Lower leg skin (tissue), 3 donors: ENCODE measurements at regions not wholly inside any gene's neighbourhood (a gene's known extent, or its start where the extent isn't known, plus 50 kb on each side); places are given as distances from the start of the nearest gene placed in this dataset.

Source experiments
- POLR2A ChIP-seq, 2 donors: fragments of 450-650 bp; IDR thresholded peaks; one replicate each; pipeline ENCODE4 v1.6.1; 2016 to 2017; ENCODE audit warnings: antibody characterized with exemption in 2 of 2, mild to moderate bottlenecking in 1 of 2, moderate library complexity in 1 of 2
- TF ChIP-seq, protein P1 (sequence below), 3 donors: fragments of 450-650 bp; IDR thresholded peaks; one replicate each; pipeline ENCODE4 v1.5.1; 2016; ENCODE audit warnings: antibody characterized with exemption in 3 of 3, mild to moderate bottlenecking in 3 of 3, moderate library complexity in 2 of 3

DNA sequence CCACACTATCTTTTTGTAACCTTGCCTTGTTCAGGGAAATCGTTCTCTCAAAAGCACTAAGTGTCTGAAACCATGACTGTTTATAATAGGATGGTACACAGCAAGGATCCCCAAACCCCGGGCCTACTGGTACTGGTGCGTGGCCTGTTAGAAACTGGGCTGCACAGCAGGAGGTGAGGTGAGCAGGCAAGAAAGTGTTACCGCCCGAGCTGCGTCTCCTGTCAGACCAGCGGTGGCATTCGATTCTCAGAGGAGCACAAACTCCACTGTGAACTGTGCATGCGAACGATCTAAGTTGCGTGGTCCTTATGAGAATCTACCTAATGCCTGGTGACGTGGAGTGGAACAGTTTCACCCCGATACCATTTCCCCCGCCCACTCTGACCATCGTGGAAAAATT, 81.8 kb upstream of the KCNJ3 start:
- TF ChIP-seq, protein P1, sequence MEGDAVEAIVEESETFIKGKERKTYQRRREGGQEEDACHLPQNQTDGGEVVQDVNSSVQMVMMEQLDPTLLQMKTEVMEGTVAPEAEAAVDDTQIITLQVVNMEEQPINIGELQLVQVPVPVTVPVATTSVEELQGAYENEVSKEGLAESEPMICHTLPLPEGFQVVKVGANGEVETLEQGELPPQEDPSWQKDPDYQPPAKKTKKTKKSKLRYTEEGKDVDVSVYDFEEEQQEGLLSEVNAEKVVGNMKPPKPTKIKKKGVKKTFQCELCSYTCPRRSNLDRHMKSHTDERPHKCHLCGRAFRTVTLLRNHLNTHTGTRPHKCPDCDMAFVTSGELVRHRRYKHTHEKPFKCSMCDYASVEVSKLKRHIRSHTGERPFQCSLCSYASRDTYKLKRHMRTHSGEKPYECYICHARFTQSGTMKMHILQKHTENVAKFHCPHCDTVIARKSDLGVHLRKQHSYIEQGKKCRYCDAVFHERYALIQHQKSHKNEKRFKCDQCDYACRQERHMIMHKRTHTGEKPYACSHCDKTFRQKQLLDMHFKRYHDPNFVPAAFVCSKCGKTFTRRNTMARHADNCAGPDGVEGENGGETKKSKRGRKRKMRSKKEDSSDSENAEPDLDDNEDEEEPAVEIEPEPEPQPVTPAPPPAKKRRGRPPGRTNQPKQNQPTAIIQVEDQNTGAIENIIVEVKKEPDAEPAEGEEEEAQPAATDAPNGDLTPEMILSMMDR (IDR thresholded peaks at IDR 0.05): no peak
- TF ChIP-seq POLR2A (IDR thresholded peaks at IDR 0.05): no peak
